WI38 (cell line): ENCODE measurements at regions not wholly inside any gene's neighbourhood (a gene's known extent, or its start where the extent isn't known, plus 50 kb on each side); places are given as distances from the start of the nearest gene placed in this dataset.

Source experiments
- H3K4me3 ChIP-seq: 2 replicates; pipeline ENCODE4 v1.5.1; 2011; ENCODE audit warnings: low read depth, mild to moderate bottlenecking, control low read depth, low read length
- CTCF ChIP-seq: IDR thresholded peaks from 2 replicates; pipeline ENCODE4 v1.5.1; 2012; ENCODE audit warnings: low read depth, mild to moderate bottlenecking, control low read depth, low read length

- H3K4me3 ChIP-seq = 0 out of 2 replicates have a peak overlapping the region, but pooled peaks have one; percentile 9
- TF ChIP-seq CTCF = no peak
Observed at GRCh38 chr20:53774461-53775203, 181.0 kb upstream of the ZNF217 start.

- no peak for TF ChIP-seq CTCF
- 0 out of 2 replicates have a peak overlapping the region, but pooled peaks have one; percentile 9 for H3K4me3 ChIP-seq
Observed at GRCh38 chr20:53773792-53774401, 180.3 kb upstream of the ZNF217 start.

- 0 out of 2 replicates have a peak overlapping the region, but pooled peaks have one; percentile 11 for H3K4me3 ChIP-seq
Observed at GRCh38 chr20:53773066-53773791, 179.6 kb upstream of the ZNF217 start.

GRCh38 chr20:53769041-53769440 lies 175.4 kb upstream of the ZNF217 start:
- no peak for TF ChIP-seq CTCF
- no peak overlapping the region for H3K4me3 ChIP-seq

- no peak overlapping the region for H3K4me3 ChIP-seq
- TF ChIP-seq CTCF = no peak
Observed at GRCh38 chr20:53768329-53768728, 174.7 kb upstream of the ZNF217 start.

- H3K4me3 ChIP-seq = no peak overlapping the region
- no peak for TF ChIP-seq CTCF
Observed at GRCh38 chr20:53767206-53767930, 173.7 kb upstream of the ZNF217 start.

- H3K4me3 ChIP-seq = no peak overlapping the region
- TF ChIP-seq CTCF = no peak
Observed at GRCh38 chr20:53764415-53764800, 170.8 kb upstream of the ZNF217 start.
